ENCODE measurements at regions not wholly inside any gene's neighbourhood (a gene's known extent, or its start where the extent isn't known, plus 50 kb on each side); places are given as distances from the start of the nearest gene placed in this dataset.

- H3K4me3 ChIP-seq = no peak overlapping the region
- 14% methylated on average over 9 of the region's 9 CpGs for WGBS
- no peak overlapping the region for H3K27ac ChIP-seq (replicated peaks in 1 of 4)
- no peak for DNase-seq (ENCODE audit: extremely low spot score)
- H3K27me3 ChIP-seq = peaks cover 0 to 98% (median 3%) of the 10 kb centered on the region in 4 donors
- H3K36me3 ChIP-seq = no peaks in the 10 kb centered on the region
- TF ChIP-seq EP300 (IDR thresholded peaks at IDR 0.05) (no peak), POLR2AphosphoS5 (IDR thresholded peaks at IDR 0.05) (no peak), POLR2A (IDR thresholded peaks at IDR 0.05; ENCODE audit: low read depth) (no peak), CTCF (IDR thresholded peaks at IDR 0.05) (no peak)
- no peaks in the 10 kb centered on the region for H3K9me3 ChIP-seq
- H3K4me1 ChIP-seq = no peaks in the 10 kb centered on the region
- intact Hi-C loops (cut with DNase I) = no loop called here
Observed at GRCh38 chr10:100642295-100642994, 102.9 kb upstream of the PAX2 start.

DNA sequence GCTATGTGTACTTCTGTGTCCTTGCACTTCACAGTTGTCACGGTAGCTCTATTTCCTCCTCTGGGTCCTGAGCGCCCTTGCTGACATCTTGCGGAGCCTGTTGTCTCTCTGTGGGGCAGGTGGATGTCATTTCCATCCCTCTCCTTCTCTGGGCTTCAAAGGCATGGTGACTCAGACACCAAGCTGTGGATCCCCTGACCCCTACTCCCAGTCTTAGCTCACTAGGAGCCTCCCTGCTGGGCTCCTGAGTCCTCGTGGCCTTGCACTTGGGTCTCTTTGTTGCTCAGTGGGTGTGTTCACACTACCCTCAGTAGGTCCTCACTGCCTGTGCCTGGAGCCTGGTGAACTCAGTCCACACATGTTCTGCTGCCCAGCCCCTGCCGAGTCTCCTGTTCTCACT is 100.3 kb upstream of the PAX2 start:
- intact Hi-C loops (cut with DNase I) = no loop called here
- TF ChIP-seq CTCF (IDR thresholded peaks at IDR 0.05) (no peak), POLR2A (IDR thresholded peaks at IDR 0.05; ENCODE audit: low read depth) (no peak), EP300 (IDR thresholded peaks at IDR 0.05) (no peak), POLR2AphosphoS5 (IDR thresholded peaks at IDR 0.05) (no peak)
- no peaks in the 10 kb centered on the region for H3K36me3 ChIP-seq
- no peak overlapping the region for H3K4me3 ChIP-seq
- no peaks in the 10 kb centered on the region for H3K9me3 ChIP-seq
- 49% methylated on average over 5 of the region's 5 CpGs for WGBS
- H3K27me3 ChIP-seq = peaks cover 0 to 92% (median 3%) of the 10 kb centered on the region in 4 donors
- DNase-seq (ENCODE audit: extremely low spot score) = no peak
- H3K27ac ChIP-seq (replicated peaks in 1 of 4) = no peak overlapping the region
- no peaks in the 10 kb centered on the region for H3K4me1 ChIP-seq

- DNase-seq (ENCODE audit: extremely low spot score) = no peak
- peaks cover 0 to 92% (median 3%) of the 10 kb centered on the region in 4 donors for H3K27me3 ChIP-seq
- H3K9me3 ChIP-seq = no peaks in the 10 kb centered on the region
- H3K27ac ChIP-seq (replicated peaks in 1 of 4) = no peak overlapping the region
- no peak for TF ChIP-seq CTCF (IDR thresholded peaks at IDR 0.05)
- TF ChIP-seq POLR2AphosphoS5 (IDR thresholded peaks at IDR 0.05) = no peak
- no peak for TF ChIP-seq POLR2A (IDR thresholded peaks at IDR 0.05; ENCODE audit: low read depth)
- no peak for TF ChIP-seq EP300 (IDR thresholded peaks at IDR 0.05)
- intact Hi-C loops (cut with DNase I) = no loop called here
- no peak overlapping the region for H3K4me3 ChIP-seq
- no peaks in the 10 kb centered on the region for H3K4me1 ChIP-seq
- 29% methylated on average over 12 of the region's 12 CpGs for WGBS
- no peaks in the 10 kb centered on the region for H3K36me3 ChIP-seq
Observed at GRCh38 chr10:100645613-100646392, 99.6 kb upstream of the PAX2 start.

DNA sequence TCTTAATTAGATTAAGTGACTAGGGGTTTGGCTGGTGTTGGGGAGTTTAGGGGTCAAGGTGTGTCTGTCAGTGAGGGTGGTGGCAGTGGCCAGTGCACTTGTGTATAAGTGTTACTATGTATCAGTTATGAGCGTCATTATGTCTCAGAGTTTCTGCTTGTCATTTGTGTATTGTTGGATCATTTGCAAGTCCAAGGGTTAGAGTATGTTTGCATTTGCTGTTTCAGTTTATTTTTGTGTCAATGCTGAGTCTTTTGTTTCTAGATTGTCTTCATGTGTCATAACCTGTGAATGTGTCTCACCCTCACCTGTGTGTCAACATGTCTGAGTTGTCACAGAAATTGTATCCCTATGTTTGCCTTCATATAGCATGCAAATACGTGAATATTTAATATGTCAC is 97.5 kb upstream of the PAX2 start:
- no peak overlapping the region for H3K4me3 ChIP-seq
- no peaks in the 10 kb centered on the region for H3K9me3 ChIP-seq
- H3K27me3 ChIP-seq = peaks cover 0 to 89% (median 12%) of the 10 kb centered on the region in 4 donors
- H3K36me3 ChIP-seq = no peaks in the 10 kb centered on the region
- TF ChIP-seq POLR2A (IDR thresholded peaks at IDR 0.05; ENCODE audit: low read depth) (no peak), EP300 (IDR thresholded peaks at IDR 0.05) (no peak), CTCF (IDR thresholded peaks at IDR 0.05) (no peak), POLR2AphosphoS5 (IDR thresholded peaks at IDR 0.05) (no peak)
- WGBS = 70% methylated on average over 2 of the region's 2 CpGs
- no peaks in the 10 kb centered on the region for H3K4me1 ChIP-seq
- intact Hi-C loops (cut with DNase I) = no loop called here
- H3K27ac ChIP-seq (replicated peaks in 1 of 4) = no peak overlapping the region
- DNase-seq (ENCODE audit: extremely low spot score) = no peak
